HG03139 (cell line): ENCODE measurements at regions not wholly inside any gene's neighbourhood (a gene's known extent, or its start where the extent isn't known, plus 50 kb on each side); places are given as distances from the start of the nearest gene placed in this dataset.
"Not testable (repeated sequence)": the region's sequence is repeated elsewhere in the genome, so short reads cannot be mapped to it uniquely, and the experiment has no call there.

ENCODE experiments used
- ATAC-seq: cut with Tn5 transposase; IDR thresholded peaks from one replicate; pipeline ENCODE4 v1.9.1; 2021; ENCODE audit not compliant: unreplicated experiment

DNA sequence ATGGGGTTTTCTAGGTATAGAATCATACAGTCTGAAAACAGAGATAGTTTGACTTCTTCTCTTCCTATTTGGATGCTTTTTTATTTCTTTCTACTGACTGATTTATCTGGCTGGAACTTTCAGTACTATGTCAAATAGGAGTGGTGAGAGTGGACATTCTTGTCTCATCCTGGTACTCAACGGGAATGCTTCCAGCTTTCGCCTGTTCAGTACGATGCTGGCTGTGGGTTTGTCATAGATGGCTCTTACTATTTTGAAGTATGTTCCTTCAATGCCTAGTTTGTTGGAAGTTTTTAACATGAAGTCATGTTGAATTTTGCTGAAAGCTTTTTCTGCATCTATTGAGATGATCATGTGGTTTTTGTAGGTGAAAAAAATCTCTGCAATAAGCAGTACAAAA is 730.4 kb downstream of the PLCL1 start:
- ATAC-seq: no peak

DNA sequence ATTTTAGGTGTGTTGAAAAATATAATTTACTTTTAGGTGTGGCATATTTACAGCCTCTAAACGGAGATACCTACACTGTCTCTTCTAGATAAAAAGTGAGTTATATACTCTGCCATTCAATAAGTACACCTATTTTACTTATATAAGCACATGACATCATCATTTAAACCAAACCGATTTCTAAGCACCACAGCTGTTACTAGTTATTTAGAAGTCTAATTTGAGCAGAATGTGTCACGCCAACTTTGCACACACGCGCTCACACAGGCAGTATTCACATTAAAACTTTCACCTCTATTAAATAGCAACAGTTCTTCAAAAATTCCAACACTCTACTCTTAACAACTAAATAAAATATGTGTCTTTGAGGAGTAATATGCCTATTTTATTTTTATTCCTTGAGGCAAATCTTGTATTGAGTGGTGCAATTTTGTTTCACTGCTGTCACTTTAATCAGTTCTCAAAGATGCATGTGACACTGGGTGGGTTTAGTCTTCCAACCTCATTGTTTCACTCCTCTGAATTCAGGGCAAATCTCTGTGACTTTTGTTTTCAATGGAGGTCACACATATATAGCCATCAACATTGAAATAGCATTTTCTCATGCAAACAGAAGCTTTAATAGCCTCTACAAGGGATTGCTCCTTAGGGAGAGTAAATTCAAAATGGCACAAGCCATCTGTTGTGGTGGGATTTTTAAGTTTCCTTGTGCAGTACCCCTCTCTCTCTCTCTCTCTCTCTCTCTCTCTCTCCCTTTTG is 721.0 kb downstream of the PLCL1 start:
- ATAC-seq: no peak

DNA sequence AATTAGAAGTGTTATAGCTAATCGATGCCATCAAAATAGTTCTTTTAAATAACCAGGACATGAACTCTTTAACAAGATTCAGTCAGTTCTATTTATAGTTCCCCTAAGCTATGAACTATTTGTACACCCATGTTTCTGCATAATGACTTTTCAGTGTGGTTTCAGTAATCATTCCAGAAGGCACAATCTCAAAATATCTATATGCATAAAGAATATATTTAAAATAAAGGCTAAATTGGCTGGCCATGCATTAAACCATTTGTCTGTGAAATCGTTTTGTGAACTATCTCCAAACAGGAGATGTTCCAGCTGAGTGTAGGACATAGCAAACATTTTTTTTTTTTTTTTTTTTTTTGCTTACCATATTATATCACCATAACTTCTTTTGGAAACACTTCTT is 719.3 kb downstream of the PLCL1 start:
- no peak for ATAC-seq

DNA sequence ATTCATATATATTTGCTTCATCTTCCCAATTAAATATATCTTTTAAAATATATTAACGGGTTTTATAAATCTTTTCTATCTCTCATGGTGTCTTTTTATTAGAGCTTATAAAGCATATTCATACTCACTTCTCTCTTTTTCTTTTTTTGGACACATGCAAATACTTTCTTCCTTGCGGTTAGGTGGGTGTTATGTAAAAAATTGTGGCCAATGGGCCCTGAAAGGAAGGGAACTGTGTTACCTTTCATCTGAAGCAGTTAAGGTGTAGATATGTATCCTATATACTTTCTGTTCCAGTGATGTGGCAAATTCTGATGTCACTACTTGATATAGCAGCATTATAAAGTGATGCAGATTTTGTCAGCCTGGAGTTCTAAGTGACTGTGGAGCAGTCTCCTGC is 714.5 kb downstream of the PLCL1 start:
- ATAC-seq: no peak

DNA sequence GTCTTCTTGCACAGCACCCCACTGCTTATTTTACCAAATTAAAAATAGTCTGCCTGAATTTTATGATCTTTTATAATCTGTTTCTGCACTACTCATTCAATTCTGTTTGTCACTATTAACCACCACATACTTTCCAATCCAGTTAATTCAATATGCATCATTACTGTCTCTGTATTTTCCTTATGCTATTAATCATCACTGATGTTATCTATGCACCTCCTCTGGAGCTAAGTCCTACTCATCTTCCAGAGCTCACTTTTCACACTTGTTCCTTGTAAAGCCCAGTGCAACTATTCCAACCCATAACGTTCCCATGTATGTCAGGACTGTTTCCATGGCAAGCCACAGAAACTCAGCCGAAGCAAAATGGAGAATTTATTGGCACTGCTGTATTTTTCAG is 713.6 kb downstream of the PLCL1 start:
- ATAC-seq: no peak

DNA sequence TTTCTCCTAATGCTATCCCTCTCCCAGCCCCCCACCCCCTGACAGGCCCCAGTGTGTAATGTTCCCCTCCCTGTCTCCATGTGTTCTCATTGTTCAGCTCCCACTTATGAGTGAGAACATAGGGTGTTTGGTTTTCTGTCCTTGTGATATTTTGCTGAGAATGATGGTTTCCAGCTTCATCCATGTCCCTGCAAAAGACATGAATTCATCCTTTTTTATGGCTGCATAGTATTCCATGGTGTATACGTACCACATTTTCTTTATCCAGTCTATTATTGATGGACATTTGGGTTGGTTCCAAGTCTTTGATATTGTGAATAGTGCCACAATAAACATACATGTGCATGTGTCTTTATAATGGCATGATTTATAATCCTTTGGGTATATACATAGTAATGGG is 704.2 kb downstream of the PLCL1 start:
- ATAC-seq: not testable (repeated sequence)

DNA sequence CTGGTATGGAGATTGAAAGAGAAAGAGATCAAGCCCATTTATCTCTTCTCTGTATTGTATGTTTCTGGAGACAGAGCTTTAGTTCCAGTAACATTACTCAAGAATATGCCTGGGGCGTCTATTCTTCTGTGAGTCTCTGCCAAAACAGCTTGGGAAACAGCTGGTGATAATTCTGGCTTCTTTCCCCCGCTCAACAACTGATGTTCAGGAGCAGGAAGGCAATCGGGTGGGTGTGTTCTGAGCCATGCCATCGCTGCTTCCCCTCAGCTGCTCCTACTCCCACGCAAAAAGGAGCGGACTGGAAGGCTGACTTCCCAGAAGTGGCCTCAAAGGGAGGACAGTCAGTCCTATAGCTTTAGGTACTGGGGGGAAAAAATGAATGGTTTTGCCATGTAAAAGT is 695.1 kb downstream of the PLCL1 start:
- no peak for ATAC-seq

DNA sequence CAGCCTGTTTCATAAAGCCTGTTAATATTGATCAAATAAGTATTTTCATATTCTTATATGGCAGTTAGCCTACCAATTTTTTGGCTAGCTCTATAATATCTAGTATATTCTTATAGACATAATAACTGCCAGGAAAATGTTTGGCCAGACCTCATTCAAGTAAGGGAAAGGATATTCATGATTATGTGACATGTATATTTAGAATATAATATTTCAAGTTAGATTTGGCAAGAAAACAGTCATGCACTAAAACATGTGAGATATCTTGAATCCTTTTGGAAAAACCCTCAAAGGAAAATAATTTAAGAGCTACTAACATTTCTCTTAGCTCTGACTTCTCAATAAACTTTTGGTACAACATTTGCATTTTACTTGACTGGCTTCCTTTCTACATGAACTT is 694.1 kb downstream of the PLCL1 start:
- no peak for ATAC-seq

DNA sequence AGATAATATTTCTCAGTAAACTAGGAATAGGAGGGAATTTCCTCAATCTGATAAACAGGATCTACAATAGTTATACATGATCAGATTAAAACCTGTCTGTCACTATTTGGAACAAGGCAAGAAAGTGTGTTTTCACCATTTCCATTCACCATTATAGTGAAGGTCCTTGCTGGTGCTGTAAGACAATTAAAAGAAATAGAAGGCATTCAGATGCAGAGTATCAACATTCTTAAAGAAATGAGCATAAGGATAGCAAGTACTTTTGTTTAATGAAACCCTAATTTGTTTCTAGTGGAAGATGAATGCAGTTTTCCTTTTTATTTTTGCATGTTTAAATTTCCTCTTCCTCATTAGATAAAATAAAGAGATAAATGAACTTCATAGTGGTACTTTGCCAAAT is 693.7 kb downstream of the PLCL1 start:
- no peak for ATAC-seq

DNA sequence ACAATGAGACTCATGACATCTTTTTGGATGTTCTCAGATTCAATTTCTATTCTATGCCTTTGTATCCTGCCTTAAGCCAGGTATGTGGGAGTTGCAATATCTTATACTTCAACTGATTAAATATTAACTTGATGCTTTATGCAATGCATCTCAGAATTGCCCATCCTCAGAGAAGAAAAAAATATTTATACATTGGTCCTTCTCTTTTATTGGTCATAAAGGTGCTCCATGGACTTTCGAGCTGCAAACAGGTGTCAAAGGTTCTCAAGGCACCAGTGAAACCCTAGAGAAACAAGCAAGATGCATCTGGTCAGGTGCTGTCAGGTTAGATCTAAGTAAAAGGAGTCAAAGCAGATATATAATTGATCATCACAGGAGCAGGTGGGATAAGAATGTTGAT is 690.5 kb downstream of the PLCL1 start:
- ATAC-seq: no peak

DNA sequence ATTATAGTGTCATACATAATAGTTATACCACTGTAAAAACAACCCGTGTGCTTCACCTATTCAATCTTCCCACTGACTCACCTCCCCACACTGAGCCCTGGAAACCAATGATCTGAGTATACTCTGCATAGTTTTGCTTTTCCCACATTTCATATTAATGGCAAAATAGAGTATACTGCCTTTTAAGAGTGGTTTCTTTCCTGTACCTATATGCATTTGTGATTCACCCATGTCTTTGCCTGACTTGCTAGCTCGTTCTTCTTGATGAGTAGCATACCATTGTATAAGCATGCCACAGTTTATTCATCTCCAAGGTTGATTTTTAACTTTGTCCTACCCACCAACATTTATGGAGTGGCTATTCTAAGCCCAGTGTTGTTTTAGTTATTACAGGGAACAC is 686.4 kb downstream of the PLCL1 start:
- ATAC-seq: no peak

DNA sequence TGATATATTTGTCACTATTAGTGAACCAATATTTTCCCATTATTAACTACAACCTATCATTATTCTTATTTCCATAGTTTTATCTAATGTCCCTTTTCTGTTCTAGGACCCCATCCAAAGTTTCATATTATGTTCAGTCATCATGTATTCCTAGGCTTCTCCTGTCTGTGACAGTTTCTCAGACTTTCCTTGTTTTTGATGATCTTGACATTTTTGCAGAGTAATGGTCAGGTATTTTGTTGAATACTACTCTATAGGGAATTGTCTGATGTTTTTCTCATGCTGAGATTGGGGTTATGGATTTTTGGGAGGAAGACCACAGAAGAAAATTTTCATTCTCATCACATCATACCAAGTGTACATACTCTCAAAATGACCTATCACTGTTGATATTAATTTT is 684.6 kb downstream of the PLCL1 start:
- ATAC-seq: no peak

DNA sequence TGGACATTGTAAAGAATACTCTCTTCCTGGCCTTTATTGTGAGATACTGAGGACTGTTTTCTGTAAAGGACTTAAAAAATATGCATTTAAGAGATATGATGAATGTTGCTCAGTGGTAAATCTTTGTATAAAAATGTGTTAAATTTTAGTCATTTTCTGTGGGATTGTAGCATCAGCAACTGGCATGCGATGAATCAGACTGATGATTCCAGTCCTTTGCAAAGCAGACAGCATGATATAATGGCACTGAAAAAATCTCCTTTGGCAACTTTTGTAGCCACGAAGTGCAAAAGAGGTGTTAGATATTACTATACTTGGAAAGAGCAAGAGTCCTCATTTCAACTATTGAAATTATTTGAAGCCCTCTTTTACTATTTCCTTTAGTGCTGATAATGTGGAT is 678.7 kb downstream of the PLCL1 start:
- ATAC-seq: no peak

DNA sequence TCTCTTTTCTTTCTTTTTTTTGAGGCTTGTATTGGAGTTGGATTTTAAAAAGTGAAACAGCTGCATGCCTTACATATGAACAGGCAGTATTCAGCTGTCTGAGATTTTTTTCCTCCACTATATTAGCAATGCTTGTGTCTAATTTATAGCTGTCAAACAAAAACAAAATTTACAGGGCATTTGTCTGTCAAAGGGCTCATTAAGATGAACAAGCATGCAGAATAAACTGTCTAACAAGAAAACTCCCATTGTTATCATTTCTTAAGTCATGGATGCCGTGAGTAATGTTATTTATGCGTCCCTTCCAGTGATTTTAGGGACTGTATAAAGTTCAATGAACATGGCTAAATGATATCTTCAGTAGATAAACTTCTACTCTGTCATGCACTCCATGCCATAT is 674.7 kb downstream of the PLCL1 start:
- no peak for ATAC-seq

DNA sequence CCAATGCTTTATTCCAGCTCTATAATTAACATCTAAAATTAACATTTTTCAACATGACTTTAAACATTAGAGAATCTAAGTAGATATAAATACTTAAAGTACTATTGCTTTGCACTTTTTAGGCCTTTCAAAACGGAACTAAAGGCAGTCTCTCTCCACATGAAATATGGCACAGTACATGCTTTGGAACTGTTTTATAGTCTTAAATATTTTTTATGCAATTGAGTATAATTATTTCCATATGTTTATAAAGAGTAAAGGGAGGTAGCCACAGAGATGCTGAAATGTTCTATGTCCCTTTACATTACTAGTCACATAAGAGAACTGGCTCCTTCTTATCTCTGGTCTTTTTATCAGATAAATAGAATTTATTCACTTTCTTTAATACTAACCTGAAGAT is 674.0 kb downstream of the PLCL1 start:
- ATAC-seq: no peak

DNA sequence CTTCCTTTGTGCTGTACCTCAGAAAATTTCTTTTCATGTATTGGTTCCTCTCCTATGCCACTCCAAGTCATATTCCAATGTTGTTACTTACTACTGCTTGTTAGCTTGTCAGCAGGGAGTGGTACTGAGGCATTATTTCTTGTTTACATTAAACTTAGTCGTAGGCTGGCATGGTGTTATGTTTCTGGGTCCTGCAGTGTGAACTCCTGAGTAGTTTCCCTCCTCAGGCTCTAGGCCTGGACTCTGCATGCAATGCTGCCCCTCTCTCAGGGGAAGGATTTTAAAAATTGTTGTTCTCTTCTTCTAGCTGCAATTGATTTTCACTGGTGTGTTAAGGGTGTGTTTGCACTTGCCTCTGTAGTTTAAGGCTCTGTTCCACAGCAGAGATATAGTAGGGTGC is 671.6 kb downstream of the PLCL1 start:
- no peak for ATAC-seq

DNA sequence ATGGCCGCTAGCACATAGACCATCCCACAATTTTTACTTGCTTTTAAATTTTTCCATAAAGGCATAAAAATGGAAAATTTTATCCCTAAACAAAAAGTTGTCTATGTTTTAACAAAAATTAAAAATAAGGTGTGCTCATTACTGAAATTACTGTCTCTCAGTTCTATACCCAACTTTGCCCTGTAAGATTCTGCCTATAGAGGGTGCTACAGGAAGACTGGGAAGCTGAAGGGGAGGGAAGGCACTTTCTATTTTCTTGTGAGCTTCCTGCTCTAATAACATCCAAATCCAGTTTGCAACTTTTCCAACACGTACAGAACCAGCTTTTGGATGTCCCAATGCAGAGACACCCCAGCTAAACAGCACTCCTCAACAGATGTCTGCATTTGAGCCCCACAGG is 666.9 kb downstream of the PLCL1 start:
- no peak for ATAC-seq

DNA sequence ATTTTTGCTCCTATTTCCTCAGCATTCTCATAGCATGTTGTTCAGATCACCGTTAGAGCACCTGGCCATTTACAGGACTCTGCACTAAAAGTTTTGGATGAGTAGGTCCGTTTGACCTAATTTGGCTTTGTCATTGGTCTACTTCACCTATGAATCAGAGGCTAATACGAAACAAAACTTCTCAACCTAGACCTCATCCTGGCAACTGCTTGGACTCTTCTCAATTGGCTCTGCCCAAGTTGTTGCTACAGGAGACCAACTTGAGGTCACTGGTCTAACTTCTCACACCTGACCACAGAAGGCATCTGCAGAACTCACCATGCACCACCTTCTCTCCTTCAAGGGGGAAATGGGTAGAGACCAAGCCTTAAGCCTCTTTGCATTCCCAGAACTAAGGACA is 663.7 kb downstream of the PLCL1 start:
- no peak for ATAC-seq

DNA sequence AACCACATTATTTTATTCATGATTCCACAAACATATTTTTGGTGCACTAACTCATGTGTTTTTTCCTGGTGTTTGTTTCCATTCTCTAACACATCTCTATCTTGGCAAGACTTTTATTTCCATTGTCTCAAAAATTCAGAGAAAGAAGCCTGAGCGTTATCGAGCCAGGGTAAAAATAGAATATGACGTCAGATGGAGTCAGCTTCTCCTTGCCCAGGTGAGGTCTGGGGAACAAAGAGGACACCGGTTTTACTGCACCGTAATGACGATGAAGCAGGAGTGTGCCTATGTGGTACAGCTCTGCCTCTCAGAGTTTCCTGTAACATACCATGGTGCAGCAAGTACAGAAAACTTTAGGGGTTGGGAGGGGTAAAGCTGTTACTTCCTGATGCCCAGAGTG is 661.6 kb downstream of the PLCL1 start:
- no peak for ATAC-seq

DNA sequence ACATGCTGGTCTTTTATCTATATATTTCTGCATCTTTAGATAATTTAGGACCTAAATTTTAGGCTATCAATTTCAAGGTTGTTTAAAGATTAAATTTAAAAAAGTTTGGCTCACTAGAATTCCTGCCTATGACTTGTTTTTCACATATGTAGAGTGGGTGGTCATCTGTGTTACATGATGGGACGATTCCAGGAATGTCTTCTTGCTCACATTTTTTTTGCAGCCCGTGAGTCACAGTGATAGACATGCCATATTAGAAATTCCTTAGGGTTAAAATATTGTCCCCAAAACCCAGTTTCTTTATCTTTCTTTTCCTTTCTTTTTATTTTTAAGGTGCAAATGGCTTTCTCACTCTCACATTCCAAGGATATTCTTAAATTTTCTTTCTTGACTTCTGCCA is 652.0 kb downstream of the PLCL1 start:
- no peak for ATAC-seq

DNA sequence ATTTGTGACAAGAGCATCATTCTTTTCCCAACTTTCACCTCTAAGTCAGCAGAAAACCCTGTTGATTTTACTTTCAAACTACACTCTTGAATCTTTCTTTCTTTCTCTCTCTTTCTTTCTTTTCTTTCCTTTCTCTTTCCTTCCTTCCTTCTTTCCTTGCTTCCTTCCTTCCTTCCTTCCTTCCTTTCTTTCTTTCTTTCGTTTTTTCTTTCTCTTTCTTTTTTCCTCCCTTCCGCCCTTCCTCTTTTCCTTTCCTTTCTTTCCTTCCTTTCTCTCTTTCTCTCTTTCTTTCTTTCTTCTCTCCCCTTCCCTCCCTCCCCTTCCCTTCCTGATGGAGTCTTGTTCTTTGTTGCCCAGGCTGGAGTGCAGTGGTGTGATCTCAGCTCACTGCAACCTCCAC is 649.5 kb downstream of the PLCL1 start:
- no peak for ATAC-seq

DNA sequence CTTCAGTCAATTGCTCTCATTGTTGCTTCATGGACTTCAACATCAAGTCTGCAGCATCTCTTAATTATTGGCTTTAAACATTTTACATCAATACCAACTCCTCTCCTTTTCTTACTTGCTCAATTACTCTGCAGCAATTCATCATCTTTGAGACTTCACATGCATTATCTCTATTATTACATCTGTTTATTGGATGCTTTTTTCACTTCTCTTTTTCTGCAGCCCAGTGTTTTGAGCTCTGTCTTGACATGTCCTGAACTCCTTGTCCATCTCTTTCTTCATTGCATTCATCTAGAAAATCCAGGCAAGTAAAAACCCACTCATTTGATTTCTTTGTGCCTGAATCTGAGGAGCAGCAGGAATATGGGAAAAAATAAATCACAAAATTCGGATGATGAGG is 647.9 kb downstream of the PLCL1 start:
- ATAC-seq: no peak

DNA sequence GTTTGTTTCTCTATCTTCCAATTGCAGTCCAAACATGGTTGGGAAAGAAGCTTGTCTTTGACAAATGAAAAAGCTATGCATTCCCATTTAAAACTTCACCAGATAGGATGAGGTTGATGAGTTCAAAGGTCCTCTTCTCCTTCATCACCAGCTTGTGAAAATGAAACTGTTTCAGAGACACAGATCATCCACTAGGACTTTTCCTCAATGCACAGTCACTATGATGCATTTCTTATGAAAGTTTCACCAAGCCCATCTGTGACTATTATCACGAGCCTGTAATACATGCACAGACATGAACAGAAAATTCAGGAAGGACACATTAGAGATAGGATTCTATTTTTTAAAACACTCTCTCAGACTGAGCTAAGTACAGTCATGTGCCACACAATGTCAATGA is 644.4 kb downstream of the PLCL1 start:
- ATAC-seq: no peak
